HG03045 (cell line): ENCODE measurements at regions not wholly inside any gene's neighbourhood (a gene's known extent, or its start where the extent isn't known, plus 50 kb on each side); places are given as distances from the start of the nearest gene placed in this dataset.
"Not testable (repeated sequence)": the region's sequence is repeated elsewhere in the genome, so short reads cannot be mapped to it uniquely, and the experiment has no call there.

Experiments used
- ATAC-seq: cut with Tn5 transposase; IDR thresholded peaks from one replicate; pipeline ENCODE4 v1.9.1; 2021; ENCODE audit warnings: mild to moderate bottlenecking, moderate library complexity; ENCODE audit not compliant: unreplicated experiment

GRCh38 chr4:49117951-49118350 is 131.9 kb downstream of the CWH43 start:
- not testable (repeated sequence) for ATAC-seq

- peak; percentile 49 for ATAC-seq
These were observed 132.5 kb downstream of the CWH43 start for GRCh38 chr4:49118379-49119212.

- peak; percentile 8 for ATAC-seq
These were observed 133.3 kb downstream of the CWH43 start for GRCh38 chr4:49119345-49119744.

- ATAC-seq = not testable (repeated sequence)
These were observed 134.1 kb downstream of the CWH43 start for GRCh38 chr4:49120042-49120779.

GRCh38 chr4:49120804-49121203 is 134.7 kb downstream of the CWH43 start:
- peak; percentile 34 for ATAC-seq

GRCh38 chr4:49126443-49126842 is 140.4 kb downstream of the CWH43 start:
- not testable (repeated sequence) for ATAC-seq

- ATAC-seq = not testable (repeated sequence)
These were observed 140.8 kb downstream of the CWH43 start for GRCh38 chr4:49126858-49127257.

- not testable (repeated sequence) for ATAC-seq
These were observed 143.3 kb downstream of the CWH43 start for GRCh38 chr4:49129385-49129784.

- not testable (repeated sequence) for ATAC-seq
These were observed 143.8 kb downstream of the CWH43 start for GRCh38 chr4:49129870-49130269.

- not testable (repeated sequence) for ATAC-seq
These were observed 144.6 kb downstream of the CWH43 start for GRCh38 chr4:49130724-49131123.

- ATAC-seq = peak; percentile 62
These were observed 151.0 kb downstream of the CWH43 start for GRCh38 chr4:49137043-49137442.

GRCh38 chr4:49137961-49138360 is 151.9 kb downstream of the CWH43 start:
- ATAC-seq = not testable (repeated sequence)

GRCh38 chr4:49138818-49139217 is 152.7 kb downstream of the CWH43 start:
- not testable (repeated sequence) for ATAC-seq

GRCh38 chr4:49139513-49139912 is 153.4 kb downstream of the CWH43 start:
- ATAC-seq = peak; percentile 36

GRCh38 chr4:49140351-49140750 is 154.3 kb downstream of the CWH43 start:
- not testable (repeated sequence) for ATAC-seq

GRCh38 chr4:49141955-49142354 is 155.9 kb downstream of the CWH43 start:
- peak; percentile 30 for ATAC-seq

- ATAC-seq = peak; percentile 61
These were observed 161.1 kb downstream of the CWH43 start for GRCh38 chr4:49147143-49147542.

- ATAC-seq = not testable (repeated sequence)
These were observed 161.5 kb downstream of the CWH43 start for GRCh38 chr4:49147596-49147995.

GRCh38 chr4:49149006-49149975 is 163.2 kb downstream of the CWH43 start:
- ATAC-seq = peak; percentile 78

GRCh38 chr4:49150351-49151083 is 164.4 kb downstream of the CWH43 start:
- not testable (repeated sequence) for ATAC-seq
